ENCODE measurements at regions not wholly inside any gene's neighbourhood (a gene's known extent, or its start where the extent isn't known, plus 50 kb on each side); places are given as distances from the start of the nearest gene placed in this dataset.

DNA sequence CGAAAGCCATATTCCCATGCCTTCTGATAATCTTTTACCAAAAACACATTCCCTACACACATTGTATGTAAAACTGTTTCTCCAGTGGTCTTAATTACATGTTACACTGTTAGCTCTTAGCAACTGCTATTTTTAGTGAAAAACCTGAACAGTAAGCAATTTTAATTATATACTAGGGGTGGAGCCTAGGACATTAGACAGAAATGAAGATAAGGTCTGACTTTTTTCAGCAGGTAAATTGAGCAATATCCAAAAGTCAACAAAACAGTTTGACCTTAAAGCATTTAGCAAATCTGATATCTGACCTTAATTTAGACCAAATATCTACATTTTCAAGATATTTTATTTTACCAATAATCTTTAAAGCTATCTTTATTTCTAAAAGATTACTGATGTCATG is 60.2 kb downstream of the PDE6H start:
- DNase-seq: no peak

DNA sequence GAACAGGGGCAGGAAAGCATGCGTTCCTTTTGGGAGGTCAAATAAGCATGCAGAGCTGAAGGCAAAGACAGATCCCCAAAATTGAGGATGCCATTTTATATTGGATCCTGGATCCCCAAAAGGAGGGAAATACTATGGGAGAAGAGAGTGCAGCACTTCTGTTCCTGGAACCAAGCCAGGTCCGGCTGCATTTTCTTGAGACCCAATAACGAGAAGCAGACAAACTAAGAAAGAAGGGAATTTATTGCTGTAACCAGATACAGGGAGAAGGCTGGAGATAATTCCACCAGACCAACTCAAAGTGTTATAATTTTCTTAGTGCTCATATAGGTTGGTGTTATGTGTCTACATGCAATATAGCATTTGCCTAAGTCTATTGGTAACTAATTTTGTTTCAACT is 60.8 kb downstream of the PDE6H start:
- no peak for DNase-seq

DNA sequence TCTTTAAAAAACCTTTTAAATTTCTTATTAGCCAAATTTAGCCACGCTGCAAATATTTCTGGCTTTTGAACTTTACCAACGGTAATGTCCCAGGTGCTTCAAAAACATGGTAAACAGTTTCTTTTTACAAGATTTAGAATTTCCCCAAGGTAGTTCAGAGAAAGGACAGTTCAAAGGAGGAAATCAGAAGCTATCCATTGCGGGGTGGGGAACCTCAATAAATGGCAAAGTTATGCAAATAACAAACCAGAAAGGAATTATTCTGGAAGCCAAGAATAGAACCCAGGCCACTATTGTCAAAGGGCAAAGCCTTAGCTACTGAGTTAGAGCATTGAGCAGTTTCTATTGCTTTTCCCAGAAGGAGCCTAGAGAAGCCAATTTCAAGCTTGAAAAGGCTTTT is 62.3 kb downstream of the PDE6H start:
- DNase-seq: no peak

DNA sequence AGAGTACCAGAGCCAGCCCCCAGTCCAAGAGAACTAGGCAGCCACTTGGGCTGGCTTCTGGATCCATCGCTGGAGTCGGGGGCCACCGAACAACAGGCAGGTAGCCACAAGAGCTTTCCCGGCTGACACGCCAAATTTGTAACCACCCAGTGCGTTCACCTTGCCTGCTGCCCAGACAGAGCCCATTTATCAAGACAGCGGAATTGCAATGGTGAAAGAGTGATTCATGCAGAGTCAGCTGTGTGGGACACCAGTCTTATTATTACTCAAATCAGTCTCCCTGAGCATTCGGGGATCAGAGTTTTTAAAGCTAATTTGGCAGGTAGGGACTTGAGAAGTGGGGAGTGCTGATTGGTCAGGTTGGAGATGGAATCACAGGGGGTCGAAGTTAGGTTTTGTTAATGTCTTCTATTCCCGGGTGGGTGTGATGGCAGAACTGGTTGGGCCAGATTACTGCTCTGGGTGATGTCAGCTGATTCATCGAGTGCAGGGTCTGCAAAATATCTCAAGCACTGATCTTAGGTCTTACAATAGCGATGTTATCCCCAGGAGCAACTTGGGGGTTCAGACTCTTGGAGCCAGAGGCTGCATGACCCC is 64.3 kb downstream of the PDE6H start:
- no peak for DNase-seq

DNA sequence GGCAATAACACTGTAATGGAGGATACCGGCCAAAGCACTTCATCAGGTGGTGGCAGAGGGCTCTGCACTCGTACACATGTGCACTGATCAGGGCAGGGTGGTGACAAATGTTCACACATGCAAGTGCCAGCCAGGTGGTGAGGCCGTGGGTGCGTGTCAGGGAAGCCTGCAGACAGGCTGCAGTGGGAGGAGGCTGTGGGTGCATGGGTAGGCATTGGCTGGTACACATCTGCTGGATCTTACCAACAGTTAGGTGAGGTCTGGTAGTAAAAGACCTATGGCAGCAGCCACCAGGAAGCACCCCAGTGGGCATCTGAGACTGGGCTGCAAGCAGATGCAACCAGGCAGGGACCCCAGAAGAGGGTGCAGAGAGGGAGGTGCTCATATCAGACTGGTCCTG is 65.3 kb downstream of the PDE6H start:
- no peak for DNase-seq

DNA sequence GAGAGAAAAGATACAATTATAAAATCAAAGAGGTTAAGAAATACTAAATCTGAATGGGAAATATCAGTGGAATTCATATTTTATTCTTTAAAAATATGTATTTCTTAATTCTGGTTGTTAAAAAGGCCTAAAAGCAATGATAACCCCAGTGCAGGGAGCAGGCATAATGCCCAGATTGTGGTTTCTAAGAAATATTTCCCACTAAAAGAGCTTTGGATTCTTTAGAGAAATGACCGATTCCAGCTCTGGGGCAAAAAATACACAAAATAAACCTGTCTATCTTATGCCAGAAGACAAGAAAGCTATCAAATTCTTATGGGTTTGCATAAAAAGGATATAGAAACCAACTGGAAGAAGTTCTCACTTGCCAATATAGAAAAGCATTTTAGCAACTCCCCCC is 71.6 kb downstream of the PDE6H start:
- DNase-seq: no peak

DNA sequence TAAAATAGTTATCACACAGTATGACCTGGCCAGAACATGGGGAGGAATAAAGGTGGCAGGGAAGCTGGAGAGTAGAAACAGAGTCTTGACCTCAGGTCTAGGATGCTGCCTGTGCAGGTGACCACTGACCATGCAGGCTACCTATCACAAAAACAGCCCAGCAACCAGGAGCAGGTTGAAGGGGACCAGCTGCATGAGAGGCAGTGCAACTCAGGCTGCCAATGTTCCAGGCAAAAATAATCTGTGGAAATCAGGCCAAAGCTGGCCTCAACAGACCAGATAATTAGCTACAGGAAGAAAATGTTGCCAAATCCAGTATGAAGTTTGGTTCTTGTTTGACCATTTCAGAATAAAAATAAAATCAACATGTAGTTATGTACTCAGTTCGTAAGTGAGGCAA is 72.6 kb downstream of the PDE6H start:
- no peak for DNase-seq

DNA sequence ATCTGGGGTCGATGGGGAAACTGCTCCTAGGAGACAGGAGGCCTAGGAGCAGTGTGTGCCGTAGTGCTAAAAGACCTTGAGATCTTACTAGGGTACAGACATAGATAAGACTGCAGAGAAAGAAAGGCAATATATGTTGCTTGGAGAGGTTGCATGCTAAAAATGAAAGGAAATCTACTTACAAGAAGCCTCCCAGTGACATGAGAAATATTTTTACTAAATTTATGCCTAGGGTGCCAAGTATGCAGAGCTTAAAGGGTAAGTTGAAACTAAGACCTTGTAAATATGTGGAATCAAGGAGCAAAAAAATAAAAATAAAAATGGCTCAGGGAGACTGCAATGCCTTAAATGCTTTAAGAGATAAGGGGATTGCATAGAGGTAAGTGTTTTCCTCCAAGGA is 74.8 kb downstream of the PDE6H start:
- no peak for DNase-seq

DNA sequence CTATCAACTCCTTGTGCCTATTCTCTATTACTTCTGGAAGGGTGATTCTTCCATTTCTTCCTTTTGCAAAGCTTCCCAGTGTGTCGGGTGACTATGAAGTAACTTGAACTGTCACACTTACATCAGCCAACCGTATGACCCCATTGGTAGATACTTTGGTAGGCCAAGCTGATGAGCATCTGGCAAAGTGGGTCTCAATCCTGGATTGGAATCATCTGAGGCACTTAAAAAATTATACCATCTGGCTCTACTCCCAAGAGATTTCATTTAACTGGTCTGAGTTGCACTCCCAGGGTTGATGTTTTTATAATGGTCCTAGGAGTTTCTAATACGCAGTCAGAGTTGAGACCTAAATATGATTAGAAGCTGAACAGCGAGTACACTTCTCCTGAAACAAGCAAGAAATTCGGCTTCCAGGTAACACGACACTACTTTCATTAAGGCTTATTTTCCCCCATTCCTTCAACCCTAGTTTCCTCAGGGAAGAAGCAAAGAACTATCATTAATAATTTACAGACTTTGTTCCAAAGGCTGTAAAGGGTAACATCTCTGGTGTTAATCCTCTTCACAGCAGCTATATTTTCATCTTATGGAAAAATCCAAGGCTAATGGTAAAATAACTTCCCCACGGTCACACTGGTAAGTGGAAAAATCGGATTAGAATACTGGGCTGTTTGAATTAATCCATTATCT is 76.8 kb downstream of the PDE6H start:
- DNase-seq: no peak

DNA sequence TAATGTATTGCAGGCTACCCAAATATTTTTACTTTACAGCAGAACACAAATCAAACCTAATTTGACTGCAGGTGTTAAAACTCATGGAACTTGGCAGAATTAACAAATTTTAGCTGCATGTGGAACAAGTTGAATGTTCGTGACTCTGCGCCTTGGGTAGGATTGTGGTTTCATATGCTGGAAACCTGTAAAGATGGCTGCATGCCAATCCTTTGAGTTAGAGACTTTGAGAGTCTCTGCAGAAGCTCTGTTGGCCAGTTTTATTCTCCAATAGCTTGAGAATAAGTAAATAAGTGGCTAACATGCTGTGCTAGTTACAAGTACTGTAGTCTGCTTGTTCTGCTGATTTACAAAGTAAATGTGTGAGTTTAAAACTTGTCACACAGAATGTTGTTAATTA is 77.8 kb downstream of the PDE6H start:
- DNase-seq: peak; percentile 8

DNA sequence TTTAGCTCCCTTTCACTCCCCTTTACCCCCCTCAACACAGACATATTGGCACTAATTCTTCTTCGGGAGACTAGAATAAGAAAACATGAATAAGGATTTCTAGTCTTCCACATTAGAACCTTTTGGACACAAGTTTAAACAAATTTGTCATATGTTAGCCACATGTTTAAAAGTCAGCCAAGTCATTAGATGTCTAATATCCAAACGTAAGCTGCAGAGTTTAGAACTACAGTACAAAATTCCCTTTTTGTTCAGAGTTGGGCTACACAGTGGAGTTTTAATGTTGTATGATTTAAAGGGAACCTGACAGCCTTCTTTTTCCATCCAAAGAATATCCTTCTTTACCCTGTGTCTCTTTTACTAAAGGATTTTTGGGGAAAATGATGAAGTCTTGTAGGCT is 79.8 kb downstream of the PDE6H start:
- no peak for DNase-seq

DNA sequence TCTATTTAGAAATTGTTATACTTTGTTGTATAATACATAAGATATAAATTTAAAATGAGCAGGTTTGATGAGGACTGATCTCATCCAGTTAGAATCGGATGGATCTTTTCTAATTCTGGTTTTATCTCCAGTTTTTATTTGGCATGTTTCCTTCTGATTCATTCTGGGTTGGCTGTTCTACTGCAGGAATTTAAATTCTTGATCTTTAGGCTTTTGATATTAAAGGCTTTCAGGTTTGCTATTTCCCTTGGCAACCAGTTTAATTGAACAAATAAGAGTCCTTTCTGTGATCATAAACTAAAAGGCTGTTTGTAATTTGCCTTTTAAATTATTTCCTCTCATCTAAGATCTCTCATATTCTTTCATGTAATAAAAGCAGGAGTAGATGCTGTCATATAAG is 83.4 kb downstream of the PDE6H start:
- DNase-seq: peak; percentile 37
